ENCODE measurements at regions not wholly inside any gene's neighbourhood (a gene's known extent, or its start where the extent isn't known, plus 50 kb on each side); places are given as distances from the start of the nearest gene placed in this dataset.
A peak's percentile ranks its signal among the peaks of the same experiment; 100 is the strongest.

DNA sequence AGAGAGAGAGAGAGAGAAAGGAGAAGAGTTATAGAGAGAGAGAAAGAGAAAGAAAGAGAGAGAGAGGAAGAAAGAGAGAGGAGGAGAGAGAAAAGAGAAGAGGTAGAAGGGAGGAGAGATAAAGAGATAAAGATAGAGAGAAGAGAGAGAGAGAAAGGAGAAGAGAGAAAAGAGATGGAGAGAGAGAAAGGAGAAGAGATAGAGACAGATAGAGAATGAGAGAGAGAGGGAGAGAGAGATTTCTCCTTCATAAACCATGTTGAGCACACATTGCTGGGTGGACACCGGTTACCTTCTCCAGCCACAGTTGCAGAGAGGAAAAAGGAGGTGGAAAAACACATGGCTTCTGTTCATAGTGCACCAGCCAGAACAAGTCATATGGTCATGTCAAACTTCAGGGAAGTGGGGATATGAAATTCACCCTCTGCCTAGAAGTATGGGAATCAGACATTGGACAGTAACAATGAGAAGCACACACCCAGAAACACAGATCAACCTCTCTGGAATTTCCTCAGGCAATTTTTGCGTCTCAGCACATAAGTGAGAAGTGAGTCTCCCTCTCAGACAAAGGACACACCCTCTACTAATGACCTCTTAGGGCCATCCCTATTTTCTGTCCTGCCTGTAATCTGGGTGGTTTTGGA is 172.5 kb upstream of the SVIL start:
- H3K9me3 ChIP-seq (replicated peaks in 1 of 3), result no peaks in the 10 kb centered on the region
- peaks cover 30 to 51% of the 10 kb centered on the region in 2 donors for H3K4me1 ChIP-seq (replicated peaks in 1 of 2)
- 81 to 85% (median 83%) methylated on average over 2 of the region's 2 CpGs for WGBS, 4 donors
- no peaks in the 10 kb centered on the region for H3K36me3 ChIP-seq (replicated peaks in 1 of 2)
- peak overlapping the region in 1 of 5 donors; percentile 1 for H3K27ac ChIP-seq
- intact Hi-C loops (cut with DNase I), result no loop called here
- no peak overlapping the region for H3K4me3 ChIP-seq
- no peak for DNase-seq
- TF ChIP-seq POLR2A (IDR thresholded peaks at IDR 0.05), result no peak
- TF ChIP-seq, protein P1, sequence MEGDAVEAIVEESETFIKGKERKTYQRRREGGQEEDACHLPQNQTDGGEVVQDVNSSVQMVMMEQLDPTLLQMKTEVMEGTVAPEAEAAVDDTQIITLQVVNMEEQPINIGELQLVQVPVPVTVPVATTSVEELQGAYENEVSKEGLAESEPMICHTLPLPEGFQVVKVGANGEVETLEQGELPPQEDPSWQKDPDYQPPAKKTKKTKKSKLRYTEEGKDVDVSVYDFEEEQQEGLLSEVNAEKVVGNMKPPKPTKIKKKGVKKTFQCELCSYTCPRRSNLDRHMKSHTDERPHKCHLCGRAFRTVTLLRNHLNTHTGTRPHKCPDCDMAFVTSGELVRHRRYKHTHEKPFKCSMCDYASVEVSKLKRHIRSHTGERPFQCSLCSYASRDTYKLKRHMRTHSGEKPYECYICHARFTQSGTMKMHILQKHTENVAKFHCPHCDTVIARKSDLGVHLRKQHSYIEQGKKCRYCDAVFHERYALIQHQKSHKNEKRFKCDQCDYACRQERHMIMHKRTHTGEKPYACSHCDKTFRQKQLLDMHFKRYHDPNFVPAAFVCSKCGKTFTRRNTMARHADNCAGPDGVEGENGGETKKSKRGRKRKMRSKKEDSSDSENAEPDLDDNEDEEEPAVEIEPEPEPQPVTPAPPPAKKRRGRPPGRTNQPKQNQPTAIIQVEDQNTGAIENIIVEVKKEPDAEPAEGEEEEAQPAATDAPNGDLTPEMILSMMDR (IDR thresholded peaks at IDR 0.05), result no peak
- H3K27me3 ChIP-seq, result no peaks in the 10 kb centered on the region

DNA sequence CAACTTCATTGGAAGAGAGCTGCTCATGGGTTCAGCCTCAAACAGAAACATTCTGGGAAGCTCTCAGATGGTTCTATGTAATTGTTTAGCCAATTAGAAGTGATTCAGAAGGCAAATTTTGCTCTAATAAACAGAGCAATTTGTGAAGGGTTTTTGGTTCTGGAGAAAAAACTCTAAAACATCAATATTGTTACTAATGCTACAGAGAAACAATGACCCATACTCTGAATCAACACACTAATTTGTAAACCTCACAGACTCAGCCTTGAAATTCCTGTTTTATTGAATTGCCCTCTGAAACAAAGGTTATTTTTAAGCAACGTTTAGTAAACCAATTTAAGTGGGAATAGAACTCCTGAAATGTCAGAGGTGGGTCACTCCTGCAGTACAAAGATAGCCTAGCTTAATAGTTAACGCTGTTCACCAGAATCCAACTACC is 171.6 kb upstream of the SVIL start:
- intact Hi-C loops (cut with DNase I), result no loop called here
- TF ChIP-seq, protein P1 (IDR thresholded peaks at IDR 0.05), result no peak
- Histone ChIP-seq H3K4me3 (no peak overlapping the region), H3K9me3 (replicated peaks in 1 of 3) (no peaks in the 10 kb centered on the region), H3K36me3 (replicated peaks in 1 of 2) (no peaks in the 10 kb centered on the region), H3K27ac (peak overlapping the region in 3 of 5 donors; percentile 80 to 87 (median 81)), H3K27me3 (no peaks in the 10 kb centered on the region), H3K4me1 (replicated peaks in 1 of 2) (peaks cover 25 to 43% of the 10 kb centered on the region in 2 donors)
- WGBS, 4 donors, result 43 to 67% (median 48%) methylated on average over 2 of the region's 2 CpGs
- no peak for DNase-seq

GRCh38 chr10:29805134-29805723 is 170.5 kb upstream of the SVIL start:
- no peaks in the 10 kb centered on the region for H3K9me3 ChIP-seq (replicated peaks in 1 of 3)
- TF ChIP-seq, protein P1 (IDR thresholded peaks at IDR 0.05), result no peak
- TF ChIP-seq POLR2A (IDR thresholded peaks at IDR 0.05), result no peak
- WGBS, 4 donors, result 49 to 66% (median 54%) methylated on average over 4 to 5 of the region's 5 CpGs
- peak; percentile 50 to 81 (median 71) for DNase-seq
- intact Hi-C loops (cut with DNase I), result no loop called here
- no peaks in the 10 kb centered on the region for H3K36me3 ChIP-seq (replicated peaks in 1 of 2)
- peaks cover 25 to 40% of the 10 kb centered on the region in 2 donors for H3K4me1 ChIP-seq (replicated peaks in 1 of 2)
- no peaks in the 10 kb centered on the region for H3K27me3 ChIP-seq
- H3K27ac ChIP-seq, result peak overlapping the region; percentile 17 to 87 (median 80)
- H3K4me3 ChIP-seq, result no peak overlapping the region

DNA sequence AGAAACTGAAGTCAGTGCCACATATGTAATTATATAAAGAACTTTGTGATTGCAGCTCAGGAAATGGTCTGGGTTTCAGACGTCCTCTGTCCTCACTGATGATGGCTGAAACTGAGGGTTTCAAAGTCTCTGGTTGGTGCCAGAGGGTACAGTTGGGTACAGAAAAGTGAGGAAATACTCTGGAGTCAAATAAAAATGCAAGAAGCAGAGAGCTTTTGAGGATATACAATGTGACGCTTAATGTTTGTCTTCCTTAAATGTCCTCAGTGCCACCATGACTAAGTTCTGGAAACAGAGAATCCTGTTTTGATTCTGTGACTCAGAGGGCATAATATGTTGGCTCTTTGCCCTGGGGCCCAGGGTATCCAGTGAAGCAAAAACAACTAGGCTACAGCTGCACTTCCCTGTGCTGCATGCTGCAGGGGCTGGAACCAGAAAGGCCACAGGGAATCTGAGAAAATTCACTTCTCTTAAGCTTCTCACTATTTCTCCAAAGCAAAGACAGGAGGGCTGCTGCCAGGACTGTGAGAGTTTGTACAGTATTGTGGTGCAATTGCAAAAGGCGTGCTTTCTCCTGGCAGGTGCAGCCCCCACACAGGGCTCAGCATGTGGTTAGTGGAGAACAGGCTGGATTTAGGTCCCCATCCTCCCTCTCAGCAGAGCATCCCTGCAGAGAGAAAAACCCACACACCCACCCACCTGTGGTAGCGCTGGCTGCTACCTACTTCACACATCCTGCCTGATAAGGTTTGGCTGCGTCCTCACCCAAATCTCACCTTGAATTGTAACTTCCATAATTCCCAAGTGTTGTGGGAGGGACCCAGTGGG is 169.5 kb upstream of the SVIL start:
- Histone ChIP-seq H3K4me1 (replicated peaks in 1 of 2) (peaks cover 25 to 40% of the 10 kb centered on the region in 2 donors), H3K27ac (peak overlapping the region in 4 of 5 donors; percentile 17 to 87 (median 80)), H3K9me3 (replicated peaks in 1 of 3) (no peaks in the 10 kb centered on the region), H3K4me3 (no peak overlapping the region), H3K36me3 (replicated peaks in 1 of 2) (no peaks in the 10 kb centered on the region), H3K27me3 (no peaks in the 10 kb centered on the region)
- 71 to 81% (median 73%) methylated on average over 5 of the region's 5 CpGs for WGBS, 4 donors
- TF ChIP-seq POLR2A (IDR thresholded peaks at IDR 0.05), result no peak
- TF ChIP-seq, protein P1 (IDR thresholded peaks at IDR 0.05), result no peak
- peak; percentile 66 to 82 (median 67) for DNase-seq
- intact Hi-C loops (cut with DNase I), result no loop called here

All from adrenal gland (tissue), 9 donors.